ENCODE measurements at regions not wholly inside any gene's neighbourhood (a gene's known extent, or its start where the extent isn't known, plus 50 kb on each side); places are given as distances from the start of the nearest gene placed in this dataset.

GRCh38 chr1:208528578-208529240 lies 284.5 kb upstream of the PLXNA2 start:
- no peak overlapping the region for H2BK120ac ChIP-seq (ENCODE audit: insufficient read depth, low read length, poor library complexity)
- H3K18ac ChIP-seq (ENCODE audit: low read length): no peak overlapping the region
- no peak overlapping the region for H3K9ac ChIP-seq (ENCODE audit: low read length)
- no peak overlapping the region for H2AFZ ChIP-seq (ENCODE audit: insufficient read depth, low read length, poor library complexity)
- no CpG with 5 or more reads among the region's 13 CpGs for WGBS (ENCODE audit: extremely low coverage, insufficient coverage, insufficient read length)
- H3K36me3 ChIP-seq (ENCODE audit: control insufficient read depth in 1 of 2, insufficient read depth in 2 of 2, low read length in 2 of 2): no peaks in the 10 kb centered on the region
- peaks cover 3 to 9% of the 10 kb centered on the region in 2 experiments for H3K4me1 ChIP-seq (ENCODE audit: control insufficient read depth in 1 of 2, insufficient read depth in 2 of 2, low read length in 2 of 2)
- H3K79me2 ChIP-seq (ENCODE audit: control insufficient read depth, insufficient read depth, low read length, poor library complexity): no peaks in the 10 kb centered on the region
- H2BK12ac ChIP-seq (ENCODE audit: low read length): no peak overlapping the region
- H2BK5ac ChIP-seq (ENCODE audit: low read depth, low read length, poor library complexity): no peak overlapping the region
- no peak overlapping the region for H3K4me2 ChIP-seq (ENCODE audit: low read length)
- no peak overlapping the region for H4K8ac ChIP-seq (ENCODE audit: low read depth, low read length)
- no peak overlapping the region for H4K91ac ChIP-seq (ENCODE audit: low read depth, low read length)
- H3K27ac ChIP-seq (ENCODE audit: low read depth, low read length): no peak overlapping the region
- H3K4ac ChIP-seq (ENCODE audit: low read depth, low read length): no peak overlapping the region
- H3K14ac ChIP-seq (ENCODE audit: low read length): no peak overlapping the region
- H3K9me3 ChIP-seq (ENCODE audit: insufficient read depth, low read depth, low read length): no peaks in the 10 kb centered on the region
- H3K4me3 ChIP-seq (ENCODE audit: low read depth, low read length): no peak overlapping the region
- DNase-seq: no peak
- no peaks in the 10 kb centered on the region for H3K27me3 ChIP-seq (ENCODE audit: insufficient read depth, low read length)
- no peak overlapping the region for H3K23ac ChIP-seq (ENCODE audit: low read length)
- H3K79me1 ChIP-seq (ENCODE audit: low read length): peaks cover 2% of the 10 kb centered on the region
- no peak overlapping the region for H2AK5ac ChIP-seq (ENCODE audit: low read length)
- no peak overlapping the region for H4K12ac ChIP-seq (ENCODE audit: low read depth, low read length)

GRCh38 chr1:208531003-208531750 lies 287.0 kb upstream of the PLXNA2 start:
- H4K8ac ChIP-seq (ENCODE audit: low read depth, low read length): no peak overlapping the region
- WGBS (ENCODE audit: extremely low coverage, insufficient coverage, insufficient read length): no CpG with 5 or more reads among the region's 11 CpGs

GRCh38 chr1:208533746-208534598 lies 289.8 kb upstream of the PLXNA2 start:
- no peaks in the 10 kb centered on the region for H3K9me3 ChIP-seq (ENCODE audit: insufficient read depth, low read depth, low read length)
- H3K27me3 ChIP-seq (ENCODE audit: insufficient read depth, low read length): no peaks in the 10 kb centered on the region
- H3K23ac ChIP-seq (ENCODE audit: low read length): no peak overlapping the region
- no peak overlapping the region for H2AFZ ChIP-seq (ENCODE audit: insufficient read depth, low read length, poor library complexity)
- no peak overlapping the region for H3K27ac ChIP-seq (ENCODE audit: low read depth, low read length)
- H4K12ac ChIP-seq (ENCODE audit: low read depth, low read length): no peak overlapping the region
- no peak overlapping the region for H3K4me2 ChIP-seq (ENCODE audit: low read length)
- peak overlapping the region; percentile 31 for H4K91ac ChIP-seq (ENCODE audit: low read depth, low read length)
- no peak overlapping the region for H3K4ac ChIP-seq (ENCODE audit: low read depth, low read length)
- no peaks in the 10 kb centered on the region for H3K79me2 ChIP-seq (ENCODE audit: control insufficient read depth, insufficient read depth, low read length, poor library complexity)
- no peak overlapping the region for H3K9ac ChIP-seq (ENCODE audit: low read length)
- peaks cover 5 to 13% of the 10 kb centered on the region in 2 experiments for H3K4me1 ChIP-seq (ENCODE audit: control insufficient read depth in 1 of 2, insufficient read depth in 2 of 2, low read length in 2 of 2)
- WGBS (ENCODE audit: extremely low coverage, insufficient coverage, insufficient read length): no CpG with 5 or more reads among the region's 7 CpGs
- no peak overlapping the region for H2BK5ac ChIP-seq (ENCODE audit: low read depth, low read length, poor library complexity)
- H3K4me3 ChIP-seq (ENCODE audit: low read depth, low read length): no peak overlapping the region
- H2BK120ac ChIP-seq (ENCODE audit: insufficient read depth, low read length, poor library complexity): peak overlapping the region; percentile 28
- no peak for DNase-seq
- no peaks in the 10 kb centered on the region for H3K79me1 ChIP-seq (ENCODE audit: low read length)
- H2BK12ac ChIP-seq (ENCODE audit: low read length): peak overlapping the region; percentile 12
- H3K14ac ChIP-seq (ENCODE audit: low read length): no peak overlapping the region
- H3K18ac ChIP-seq (ENCODE audit: low read length): no peak overlapping the region
- no peak overlapping the region for H2AK5ac ChIP-seq (ENCODE audit: low read length)
- no peaks in the 10 kb centered on the region for H3K36me3 ChIP-seq (ENCODE audit: control insufficient read depth in 1 of 2, insufficient read depth in 2 of 2, low read length in 2 of 2)
- H4K8ac ChIP-seq (ENCODE audit: low read depth, low read length): no peak overlapping the region

More at GRCh38 chr1:208531003-208531750, 287.0 kb upstream of the PLXNA2 start:
- no peak overlapping the region for H3K4me2 ChIP-seq (ENCODE audit: low read length)
- no peaks in the 10 kb centered on the region for H3K79me2 ChIP-seq (ENCODE audit: control insufficient read depth, insufficient read depth, low read length, poor library complexity)
- no peak overlapping the region for H4K91ac ChIP-seq (ENCODE audit: low read depth, low read length)
- no peak overlapping the region for H3K4me3 ChIP-seq (ENCODE audit: low read depth, low read length)
- H3K9ac ChIP-seq (ENCODE audit: low read length): no peak overlapping the region
- no peak overlapping the region for H2BK5ac ChIP-seq (ENCODE audit: low read depth, low read length, poor library complexity)
- H2AFZ ChIP-seq (ENCODE audit: insufficient read depth, low read length, poor library complexity): no peak overlapping the region
- no peaks in the 10 kb centered on the region for H3K79me1 ChIP-seq (ENCODE audit: low read length)
- no peaks in the 10 kb centered on the region for H3K36me3 ChIP-seq (ENCODE audit: control insufficient read depth in 1 of 2, insufficient read depth in 2 of 2, low read length in 2 of 2)
- peaks cover 5 to 9% of the 10 kb centered on the region in 2 experiments for H3K4me1 ChIP-seq (ENCODE audit: control insufficient read depth in 1 of 2, insufficient read depth in 2 of 2, low read length in 2 of 2)
- H2BK12ac ChIP-seq (ENCODE audit: low read length): no peak overlapping the region
- H3K27me3 ChIP-seq (ENCODE audit: insufficient read depth, low read length): no peaks in the 10 kb centered on the region
- H3K18ac ChIP-seq (ENCODE audit: low read length): no peak overlapping the region
- no peak overlapping the region for H3K27ac ChIP-seq (ENCODE audit: low read depth, low read length)
- no peak overlapping the region for H2BK120ac ChIP-seq (ENCODE audit: insufficient read depth, low read length, poor library complexity)
- H3K9me3 ChIP-seq (ENCODE audit: insufficient read depth, low read depth, low read length): no peaks in the 10 kb centered on the region
- H4K12ac ChIP-seq (ENCODE audit: low read depth, low read length): no peak overlapping the region
- no peak overlapping the region for H3K23ac ChIP-seq (ENCODE audit: low read length)
- H3K14ac ChIP-seq (ENCODE audit: low read length): no peak overlapping the region
- H2AK5ac ChIP-seq (ENCODE audit: low read length): no peak overlapping the region
- DNase-seq: no peak
- H3K4ac ChIP-seq (ENCODE audit: low read depth, low read length): no peak overlapping the region

- WGBS (ENCODE audit: extremely low coverage, insufficient coverage, insufficient read length): no CpG with 5 or more reads among the region's 4 CpGs
- DNase-seq: no peak
These were observed 290.4 kb upstream of the PLXNA2 start for GRCh38 chr1:208534599-208534897.

More at GRCh38 chr1:208534599-208534897, 290.4 kb upstream of the PLXNA2 start:
- Histone ChIP-seq H2BK5ac (ENCODE audit: low read depth, low read length, poor library complexity) (no peak overlapping the region), H2AK5ac (ENCODE audit: low read length) (no peak overlapping the region), H4K91ac (ENCODE audit: low read depth, low read length) (no peak overlapping the region), H2AFZ (ENCODE audit: insufficient read depth, low read length, poor library complexity) (no peak overlapping the region), H3K27ac (ENCODE audit: low read depth, low read length) (no peak overlapping the region), H3K14ac (ENCODE audit: low read length) (no peak overlapping the region), H3K4me2 (ENCODE audit: low read length) (no peak overlapping the region), H3K79me2 (ENCODE audit: control insufficient read depth, insufficient read depth, low read length, poor library complexity) (no peaks in the 10 kb centered on the region), H3K4me3 (ENCODE audit: low read depth, low read length) (no peak overlapping the region), H3K18ac (ENCODE audit: low read length) (no peak overlapping the region), H3K9me3 (ENCODE audit: insufficient read depth, low read depth, low read length) (no peaks in the 10 kb centered on the region), H4K12ac (ENCODE audit: low read depth, low read length) (no peak overlapping the region), H3K79me1 (ENCODE audit: low read length) (no peaks in the 10 kb centered on the region), H3K36me3 (ENCODE audit: control insufficient read depth in 1 of 2, insufficient read depth in 2 of 2, low read length in 2 of 2) (no peaks in the 10 kb centered on the region), H3K4ac (ENCODE audit: low read depth, low read length) (no peak overlapping the region), H3K9ac (ENCODE audit: low read length) (no peak overlapping the region), H3K27me3 (ENCODE audit: insufficient read depth, low read length) (no peaks in the 10 kb centered on the region), H2BK12ac (ENCODE audit: low read length) (peak overlapping the region; percentile 12), H2BK120ac (ENCODE audit: insufficient read depth, low read length, poor library complexity) (peak overlapping the region; percentile 28), H3K4me1 (ENCODE audit: control insufficient read depth in 1 of 2, insufficient read depth in 2 of 2, low read length in 2 of 2) (peaks cover 5 to 13% of the 10 kb centered on the region in 2 experiments), H4K8ac (ENCODE audit: low read depth, low read length) (no peak overlapping the region), H3K23ac (ENCODE audit: low read length) (no peak overlapping the region)
